Fibroblast of mammary gland (primary cell): ENCODE measurements at regions not wholly inside any gene's neighbourhood (a gene's known extent, or its start where the extent isn't known, plus 50 kb on each side); places are given as distances from the start of the nearest gene placed in this dataset.

Experiments
- DNase-seq: peaks from one replicate; pipeline ENCODE4 v3.0.0-alpha.2; 2010; ENCODE audit warnings: low read depth
- H3K4me3 ChIP-seq: 2 replicates; pipeline ENCODE4 v1.5.1; 2011; ENCODE audit warnings: low read depth, mild to moderate bottlenecking, low read length, moderate library complexity; ENCODE audit not compliant: control insufficient read depth
- TF ChIP-seq, protein P1 (sequence below): conservative IDR thresholded peaks from 2 replicates; pipeline ENCODE4 v1.5.1; 2011; ENCODE audit warnings: low read depth, low read length, inconsistent platforms; ENCODE audit not compliant: control insufficient read depth, insufficient read depth

DNA sequence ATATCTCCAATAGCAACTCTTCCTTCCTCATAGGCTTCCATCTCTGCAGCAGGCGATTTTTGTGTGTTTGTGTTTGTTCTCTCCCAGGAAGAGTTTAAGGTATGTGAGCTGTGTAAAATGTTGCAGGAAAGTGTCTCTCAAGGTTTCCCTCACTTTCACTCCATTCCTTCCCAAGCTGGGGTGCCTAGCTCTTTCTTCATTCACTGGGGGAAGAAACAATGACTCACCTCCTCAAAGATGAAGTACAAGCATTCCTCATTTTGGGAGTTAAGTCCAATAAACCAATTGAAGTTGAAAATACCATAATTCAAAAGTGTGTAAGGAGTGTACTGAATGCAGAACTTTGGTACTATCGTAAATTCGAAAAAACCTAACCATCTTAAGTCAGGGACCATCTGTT lies 422.7 kb upstream of the CFAP20DC start:
- TF ChIP-seq, protein P1, sequence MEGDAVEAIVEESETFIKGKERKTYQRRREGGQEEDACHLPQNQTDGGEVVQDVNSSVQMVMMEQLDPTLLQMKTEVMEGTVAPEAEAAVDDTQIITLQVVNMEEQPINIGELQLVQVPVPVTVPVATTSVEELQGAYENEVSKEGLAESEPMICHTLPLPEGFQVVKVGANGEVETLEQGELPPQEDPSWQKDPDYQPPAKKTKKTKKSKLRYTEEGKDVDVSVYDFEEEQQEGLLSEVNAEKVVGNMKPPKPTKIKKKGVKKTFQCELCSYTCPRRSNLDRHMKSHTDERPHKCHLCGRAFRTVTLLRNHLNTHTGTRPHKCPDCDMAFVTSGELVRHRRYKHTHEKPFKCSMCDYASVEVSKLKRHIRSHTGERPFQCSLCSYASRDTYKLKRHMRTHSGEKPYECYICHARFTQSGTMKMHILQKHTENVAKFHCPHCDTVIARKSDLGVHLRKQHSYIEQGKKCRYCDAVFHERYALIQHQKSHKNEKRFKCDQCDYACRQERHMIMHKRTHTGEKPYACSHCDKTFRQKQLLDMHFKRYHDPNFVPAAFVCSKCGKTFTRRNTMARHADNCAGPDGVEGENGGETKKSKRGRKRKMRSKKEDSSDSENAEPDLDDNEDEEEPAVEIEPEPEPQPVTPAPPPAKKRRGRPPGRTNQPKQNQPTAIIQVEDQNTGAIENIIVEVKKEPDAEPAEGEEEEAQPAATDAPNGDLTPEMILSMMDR, result no peak
- peak; percentile 7 for DNase-seq
- H3K4me3 ChIP-seq, result no peak overlapping the region

DNA sequence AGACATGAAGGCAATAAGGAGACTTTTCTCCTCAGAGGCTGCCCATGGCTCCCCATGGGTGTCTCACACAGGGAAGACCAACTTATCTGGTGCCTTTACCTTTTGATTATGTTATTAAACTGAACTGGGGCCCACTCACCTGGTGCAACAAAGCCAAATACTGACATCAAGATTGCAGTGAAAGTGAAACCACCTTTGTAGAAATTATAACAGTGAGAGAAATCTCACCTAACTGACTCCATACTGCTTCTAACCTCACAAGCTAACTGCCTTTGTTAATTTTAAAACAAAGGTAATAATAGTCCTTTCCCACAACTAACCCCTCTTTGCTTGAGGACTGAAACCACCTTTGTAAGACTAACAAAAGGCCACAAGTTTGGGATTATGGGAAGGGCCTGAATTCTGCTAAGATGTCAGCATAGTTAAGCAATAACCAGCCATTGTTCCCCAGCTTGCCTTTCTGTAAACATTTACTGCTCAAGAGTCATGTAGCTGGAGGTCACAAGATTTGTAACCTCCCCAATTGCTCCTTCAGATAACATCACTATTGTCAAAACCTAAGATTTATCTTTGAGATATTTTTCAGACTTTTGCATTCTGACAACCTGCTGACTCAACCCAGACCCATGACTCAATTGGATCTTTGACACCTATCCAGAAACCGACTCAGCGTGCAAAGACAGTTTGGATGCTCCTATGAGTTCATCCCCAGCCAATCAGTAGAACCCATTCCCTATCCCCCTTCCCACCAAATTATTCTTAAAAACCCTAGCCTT lies 420.3 kb upstream of the CFAP20DC start:
- no peak overlapping the region for H3K4me3 ChIP-seq
- peak; percentile 72 for DNase-seq
- TF ChIP-seq, protein P1, result no peak

DNA sequence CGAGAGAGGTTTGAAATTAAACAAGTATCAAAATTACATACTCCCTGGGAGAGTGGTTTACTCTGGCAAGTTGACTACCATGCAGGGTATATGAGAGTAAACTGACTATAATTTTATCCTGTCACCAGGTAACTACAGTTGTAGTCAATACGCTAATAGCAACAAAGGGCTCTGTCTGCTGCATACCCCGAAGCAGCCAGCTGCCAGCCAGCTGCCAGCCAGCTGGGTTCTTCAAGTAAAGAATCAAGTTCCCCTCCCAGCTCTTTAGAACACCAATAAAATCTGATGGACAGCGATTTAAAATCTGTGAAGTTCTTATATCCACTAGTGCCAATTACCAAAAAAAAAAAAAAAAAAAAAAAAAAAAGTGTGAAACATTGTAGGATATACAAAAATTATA lies 417.7 kb upstream of the CFAP20DC start:
- no peak overlapping the region for H3K4me3 ChIP-seq
- DNase-seq, result no peak
- TF ChIP-seq, protein P1, result no peak

DNA sequence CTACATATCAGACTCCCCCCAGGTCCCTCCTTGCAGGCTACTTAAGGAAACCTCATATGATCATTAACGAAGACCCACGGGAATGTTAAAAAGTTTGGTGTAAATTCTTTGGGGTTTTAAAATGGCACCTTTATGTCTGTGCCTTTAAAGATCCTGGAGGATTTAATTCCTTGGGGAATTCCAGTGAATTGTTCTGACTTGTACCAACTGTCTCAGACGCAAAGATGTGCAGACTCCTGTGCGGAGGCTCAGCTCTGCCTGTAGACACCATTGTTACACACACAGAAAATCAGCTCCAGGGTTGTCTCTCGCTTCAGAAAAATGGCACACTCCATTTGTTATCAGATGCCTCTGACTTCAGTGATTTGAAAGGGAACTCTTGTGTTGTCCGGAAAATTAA lies 414.4 kb upstream of the CFAP20DC start:
- TF ChIP-seq, protein P1, result no peak
- H3K4me3 ChIP-seq, result no peak overlapping the region

DNA sequence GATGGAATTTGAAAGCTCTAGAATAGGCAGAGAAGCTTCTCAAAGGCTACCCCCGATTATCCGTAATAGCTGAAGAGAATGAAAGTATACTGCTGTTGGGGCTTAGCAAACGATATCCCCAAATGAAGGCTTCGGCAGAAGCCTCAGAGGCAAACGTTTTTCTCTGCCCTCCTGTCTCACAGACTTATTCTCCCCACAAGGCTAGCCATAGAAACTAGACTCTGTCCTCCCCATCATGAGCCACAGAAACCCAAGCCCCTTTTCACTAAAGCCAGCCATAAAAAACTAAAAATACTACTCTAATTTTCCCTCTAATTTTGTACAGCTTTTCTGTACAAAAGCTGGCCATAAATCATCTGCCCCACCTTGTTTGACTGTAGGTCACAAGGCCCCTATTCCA lies 413.4 kb upstream of the CFAP20DC start:
- no peak overlapping the region for H3K4me3 ChIP-seq
- TF ChIP-seq, protein P1, result no peak
- no peak for DNase-seq

More for the DNA sequence above, 414.4 kb upstream of the CFAP20DC start:
- DNase-seq, result no peak

DNA sequence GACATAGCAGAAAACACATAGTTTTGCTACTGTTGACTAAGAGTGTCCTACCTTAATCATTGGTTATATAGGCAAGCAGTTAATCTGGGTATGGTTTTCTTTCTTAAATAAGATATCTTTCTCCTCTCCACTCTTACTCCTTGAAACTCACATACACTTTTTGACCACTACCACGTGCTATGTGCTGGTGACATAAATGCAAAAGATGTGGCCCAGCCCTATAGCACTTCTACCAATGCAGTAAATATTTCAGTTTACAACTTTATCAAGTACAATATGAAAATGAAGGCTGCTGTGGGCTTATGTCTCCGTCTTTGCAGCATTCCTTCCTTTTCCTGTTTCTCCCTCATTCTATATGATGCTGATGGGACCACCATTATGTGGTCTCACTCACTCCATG lies 410.2 kb upstream of the CFAP20DC start:
- no peak overlapping the region for H3K4me3 ChIP-seq
- no peak for DNase-seq
- TF ChIP-seq, protein P1, result no peak

DNA sequence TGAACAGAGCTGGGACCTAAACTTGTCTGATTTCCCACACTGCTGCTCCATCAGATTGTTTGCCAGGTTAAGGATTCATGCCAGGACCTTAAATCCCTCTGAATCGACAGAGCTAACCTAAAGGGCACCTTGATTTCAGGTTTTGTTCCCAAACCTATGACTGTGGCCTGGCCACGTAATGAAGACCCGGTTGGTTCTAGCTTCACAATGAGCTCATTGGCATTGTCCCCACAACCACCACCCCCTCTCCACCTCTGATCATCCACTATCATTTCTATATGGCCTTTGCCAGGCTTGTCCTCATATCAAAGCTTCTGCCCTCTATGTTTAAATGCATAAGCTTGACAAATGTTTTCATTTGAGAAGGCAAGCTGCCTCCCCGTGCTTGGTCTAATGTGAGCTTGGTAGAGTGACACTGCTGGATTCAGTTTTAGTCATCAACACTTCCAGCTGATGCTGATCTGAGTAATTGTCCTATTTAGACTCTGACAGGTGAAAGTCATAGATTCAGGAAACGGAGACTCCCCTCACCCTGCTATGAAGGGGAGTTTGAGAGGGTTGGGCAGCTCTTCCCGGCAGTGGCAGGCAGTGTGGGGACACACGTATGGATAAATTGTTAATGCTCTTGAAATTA lies 407.1 kb upstream of the CFAP20DC start:
- TF ChIP-seq, protein P1, result no peak
- no peak for DNase-seq
- no peak overlapping the region for H3K4me3 ChIP-seq
